DND-41 (cell line): ENCODE measurements at regions not wholly inside any gene's neighbourhood (a gene's known extent, or its start where the extent isn't known, plus 50 kb on each side); places are given as distances from the start of the nearest gene placed in this dataset.

Experiments
- CTCF ChIP-seq: IDR thresholded peaks from 2 replicates; pipeline ENCODE4 v1.5.1; 2012; ENCODE audit warnings: borderline replicate concordance, low read length, moderate library complexity, mild to moderate bottlenecking; ENCODE audit not compliant: poor library complexity, severe bottlenecking; ENCODE audit errors: extremely low read depth
- EZH2 ChIP-seq: IDR thresholded peaks from 3 replicates; pipeline ENCODE4 v1.6.1; 2012; ENCODE audit warnings: borderline replicate concordance, low read depth, mild to moderate bottlenecking, moderate library complexity, low read length, inconsistent platforms; ENCODE audit not compliant: severe bottlenecking

DNA sequence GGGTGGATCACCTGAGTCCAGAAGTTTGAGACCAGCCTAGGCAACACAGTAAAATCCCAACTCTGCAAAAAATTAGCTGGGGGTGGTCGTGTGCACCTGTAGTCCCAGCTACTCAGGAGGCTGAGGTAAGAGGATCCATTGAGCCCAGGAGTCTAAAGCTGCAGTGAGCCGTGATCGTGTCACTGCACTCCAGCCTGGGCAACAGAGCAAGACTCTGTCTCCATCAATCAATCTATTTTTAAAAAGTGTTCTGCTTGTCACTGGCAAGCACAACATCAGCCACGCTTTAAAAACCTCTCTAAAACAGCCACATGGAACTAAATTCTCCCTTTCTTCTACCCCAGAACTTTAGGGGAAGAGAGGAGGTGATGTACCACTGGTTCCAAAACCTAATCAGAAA, 131.6 kb upstream of the RREB1 start:
- TF ChIP-seq EZH2 (no peak), CTCF (no peak)
